WTC11 (cell line): ENCODE measurements at regions not wholly inside any gene's neighbourhood (a gene's known extent, or its start where the extent isn't known, plus 50 kb on each side); places are given as distances from the start of the nearest gene placed in this dataset.

Experiments used
- NR2C2 ChIP-seq: sonication (generic); formaldehyde crosslinking; IDR thresholded peaks from 2 replicates; pipeline ENCODE4 v1.8.0; 2022; ENCODE audit warnings: mild to moderate bottlenecking, missing genetic modification reagents
- TF ChIP-seq, protein P1 (sequence below): fragments of 200-600 bp; IDR thresholded peaks from 2 replicates; pipeline ENCODE4 v1.8.0; 2022; ENCODE audit warnings: antibody characterized with exemption
- TF ChIP-seq, protein P2 (sequence below): sonication (generic); formaldehyde crosslinking; IDR thresholded peaks from 2 replicates; pipeline ENCODE4 v1.8.0; 2022; ENCODE audit warnings: missing genetic modification reagents

DNA sequence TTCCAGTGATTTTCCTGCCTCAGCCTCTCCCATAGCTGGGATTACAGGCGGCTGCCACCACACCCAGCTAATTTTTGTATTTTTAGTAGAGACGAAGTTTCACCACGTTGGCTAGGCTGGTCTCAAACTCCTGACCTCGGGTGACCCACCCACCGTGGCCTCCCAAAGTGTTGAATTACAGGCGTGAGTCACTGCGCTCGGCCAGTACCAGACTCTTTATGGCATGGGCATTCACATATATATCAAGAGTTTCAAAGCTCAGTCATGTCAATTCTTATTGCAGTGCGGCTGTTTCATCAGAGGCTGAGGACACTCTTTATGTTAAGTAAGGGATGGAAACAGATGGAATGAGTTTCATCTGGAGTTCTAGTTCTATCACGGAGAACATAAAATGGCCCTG is 315.2 kb upstream of the CDH6 start:
- TF ChIP-seq, protein P1, sequence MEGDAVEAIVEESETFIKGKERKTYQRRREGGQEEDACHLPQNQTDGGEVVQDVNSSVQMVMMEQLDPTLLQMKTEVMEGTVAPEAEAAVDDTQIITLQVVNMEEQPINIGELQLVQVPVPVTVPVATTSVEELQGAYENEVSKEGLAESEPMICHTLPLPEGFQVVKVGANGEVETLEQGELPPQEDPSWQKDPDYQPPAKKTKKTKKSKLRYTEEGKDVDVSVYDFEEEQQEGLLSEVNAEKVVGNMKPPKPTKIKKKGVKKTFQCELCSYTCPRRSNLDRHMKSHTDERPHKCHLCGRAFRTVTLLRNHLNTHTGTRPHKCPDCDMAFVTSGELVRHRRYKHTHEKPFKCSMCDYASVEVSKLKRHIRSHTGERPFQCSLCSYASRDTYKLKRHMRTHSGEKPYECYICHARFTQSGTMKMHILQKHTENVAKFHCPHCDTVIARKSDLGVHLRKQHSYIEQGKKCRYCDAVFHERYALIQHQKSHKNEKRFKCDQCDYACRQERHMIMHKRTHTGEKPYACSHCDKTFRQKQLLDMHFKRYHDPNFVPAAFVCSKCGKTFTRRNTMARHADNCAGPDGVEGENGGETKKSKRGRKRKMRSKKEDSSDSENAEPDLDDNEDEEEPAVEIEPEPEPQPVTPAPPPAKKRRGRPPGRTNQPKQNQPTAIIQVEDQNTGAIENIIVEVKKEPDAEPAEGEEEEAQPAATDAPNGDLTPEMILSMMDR = no peak
- TF ChIP-seq, protein P2, sequence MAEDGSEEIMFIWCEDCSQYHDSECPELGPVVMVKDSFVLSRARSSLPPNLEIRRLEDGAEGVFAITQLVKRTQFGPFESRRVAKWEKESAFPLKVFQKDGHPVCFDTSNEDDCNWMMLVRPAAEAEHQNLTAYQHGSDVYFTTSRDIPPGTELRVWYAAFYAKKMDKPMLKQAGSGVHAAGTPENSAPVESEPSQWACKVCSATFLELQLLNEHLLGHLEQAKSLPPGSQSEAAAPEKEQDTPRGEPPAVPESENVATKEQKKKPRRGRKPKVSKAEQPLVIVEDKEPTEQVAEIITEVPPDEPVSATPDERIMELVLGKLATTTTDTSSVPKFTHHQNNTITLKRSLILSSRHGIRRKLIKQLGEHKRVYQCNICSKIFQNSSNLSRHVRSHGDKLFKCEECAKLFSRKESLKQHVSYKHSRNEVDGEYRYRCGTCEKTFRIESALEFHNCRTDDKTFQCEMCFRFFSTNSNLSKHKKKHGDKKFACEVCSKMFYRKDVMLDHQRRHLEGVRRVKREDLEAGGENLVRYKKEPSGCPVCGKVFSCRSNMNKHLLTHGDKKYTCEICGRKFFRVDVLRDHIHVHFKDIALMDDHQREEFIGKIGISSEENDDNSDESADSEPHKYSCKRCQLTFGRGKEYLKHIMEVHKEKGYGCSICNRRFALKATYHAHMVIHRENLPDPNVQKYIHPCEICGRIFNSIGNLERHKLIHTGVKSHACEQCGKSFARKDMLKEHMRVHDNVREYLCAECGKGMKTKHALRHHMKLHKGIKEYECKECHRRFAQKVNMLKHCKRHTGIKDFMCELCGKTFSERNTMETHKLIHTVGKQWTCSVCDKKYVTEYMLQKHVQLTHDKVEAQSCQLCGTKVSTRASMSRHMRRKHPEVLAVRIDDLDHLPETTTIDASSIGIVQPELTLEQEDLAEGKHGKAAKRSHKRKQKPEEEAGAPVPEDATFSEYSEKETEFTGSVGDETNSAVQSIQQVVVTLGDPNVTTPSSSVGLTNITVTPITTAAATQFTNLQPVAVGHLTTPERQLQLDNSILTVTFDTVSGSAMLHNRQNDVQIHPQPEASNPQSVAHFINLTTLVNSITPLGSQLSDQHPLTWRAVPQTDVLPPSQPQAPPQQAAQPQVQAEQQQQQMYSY (CRISPR knock-in tag) = no peak
- no peak for TF ChIP-seq NR2C2 (CRISPR knock-in tag)
